ENCODE measurements at regions not wholly inside any gene's neighbourhood (a gene's known extent, or its start where the extent isn't known, plus 50 kb on each side); places are given as distances from the start of the nearest gene placed in this dataset.

- H3K9me3 ChIP-seq (ENCODE audit: insufficient read depth, low read length): no peaks in the 10 kb centered on the region
- no peaks in the 10 kb centered on the region for H3K27me3 ChIP-seq (ENCODE audit: low read length)
- no peaks in the 10 kb centered on the region for H3K9me2 ChIP-seq (replicated peaks; ENCODE audit: insufficient read depth, low read length)
- TF ChIP-seq EZH2phosphoT487 (conservative IDR thresholded peaks at IDR 0.05; ENCODE audit: low read length) (no peak), CTCF (IDR thresholded peaks at IDR 0.05; ENCODE audit: insufficient read depth, low read length, poor library complexity, severe bottlenecking) (no peak)
- no peak overlapping the region for H3K9ac ChIP-seq (ENCODE audit: low read length)
- no peak overlapping the region for H3K4me3 ChIP-seq (ENCODE audit: insufficient read depth, low read length, poor library complexity, severe bottlenecking)
- H3F3A ChIP-seq (ENCODE audit: insufficient read depth): no peaks in the 10 kb centered on the region
- H2AFZ ChIP-seq (ENCODE audit: low read depth, low read length, severe bottlenecking): no peak overlapping the region
- no peaks in the 10 kb centered on the region for H3K79me2 ChIP-seq (ENCODE audit: insufficient read depth, low read length)
- no peak overlapping the region for H3K4me2 ChIP-seq (ENCODE audit: low read depth, low read length, poor library complexity, severe bottlenecking)
- H3K27ac ChIP-seq (ENCODE audit: low read depth, low read length): no peak overlapping the region
- H3K36me3 ChIP-seq (ENCODE audit: low read length): no peaks in the 10 kb centered on the region
- H4K20me1 ChIP-seq (ENCODE audit: low read depth, low read length): no peaks in the 10 kb centered on the region
These were observed 2874.1 kb upstream of the PCDH20 start for GRCh38 chr13:64289702-64290101.

DNA sequence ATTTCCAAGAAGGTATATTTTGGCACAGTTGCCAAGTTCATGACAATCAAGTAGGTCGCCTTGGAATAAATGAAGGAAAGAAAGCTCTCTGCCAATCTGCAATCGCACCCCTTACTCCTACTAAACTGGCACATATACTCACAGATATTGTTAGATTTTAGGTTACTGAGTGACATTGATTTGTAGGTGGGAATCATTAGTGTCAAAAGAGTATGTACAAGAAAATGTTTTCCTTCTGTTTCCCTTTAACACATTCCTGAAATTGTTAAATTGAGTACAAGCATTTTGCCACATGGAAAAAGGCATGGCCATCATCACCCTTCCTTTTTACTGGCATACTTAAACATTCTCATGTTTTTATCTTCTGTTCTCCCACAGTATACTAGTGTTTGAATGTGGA lies 2868.3 kb upstream of the PCDH20 start:
- no peaks in the 10 kb centered on the region for H3F3A ChIP-seq (ENCODE audit: insufficient read depth)
- H3K79me2 ChIP-seq (ENCODE audit: insufficient read depth, low read length): no peaks in the 10 kb centered on the region
- H3K36me3 ChIP-seq (ENCODE audit: low read length): no peaks in the 10 kb centered on the region
- H2AFZ ChIP-seq (ENCODE audit: low read depth, low read length, severe bottlenecking): no peak overlapping the region
- H3K9me3 ChIP-seq (ENCODE audit: insufficient read depth, low read length): 0 out of 2 replicates have a peak, but pooled peaks cover 5% of the 10 kb centered on the region
- no peak overlapping the region for H3K27ac ChIP-seq (ENCODE audit: low read depth, low read length)
- H4K20me1 ChIP-seq (ENCODE audit: low read depth, low read length): no peaks in the 10 kb centered on the region
- H3K4me3 ChIP-seq (ENCODE audit: insufficient read depth, low read length, poor library complexity, severe bottlenecking): no peak overlapping the region
- TF ChIP-seq EZH2phosphoT487 (conservative IDR thresholded peaks at IDR 0.05; ENCODE audit: low read length) (no peak), CTCF (IDR thresholded peaks at IDR 0.05; ENCODE audit: insufficient read depth, low read length, poor library complexity, severe bottlenecking) (no peak)
- no peak overlapping the region for H3K4me2 ChIP-seq (ENCODE audit: low read depth, low read length, poor library complexity, severe bottlenecking)
- H3K9ac ChIP-seq (ENCODE audit: low read length): no peak overlapping the region
- H3K9me2 ChIP-seq (replicated peaks; ENCODE audit: insufficient read depth, low read length): no peaks in the 10 kb centered on the region
- no peaks in the 10 kb centered on the region for H3K27me3 ChIP-seq (ENCODE audit: low read length)

DNA sequence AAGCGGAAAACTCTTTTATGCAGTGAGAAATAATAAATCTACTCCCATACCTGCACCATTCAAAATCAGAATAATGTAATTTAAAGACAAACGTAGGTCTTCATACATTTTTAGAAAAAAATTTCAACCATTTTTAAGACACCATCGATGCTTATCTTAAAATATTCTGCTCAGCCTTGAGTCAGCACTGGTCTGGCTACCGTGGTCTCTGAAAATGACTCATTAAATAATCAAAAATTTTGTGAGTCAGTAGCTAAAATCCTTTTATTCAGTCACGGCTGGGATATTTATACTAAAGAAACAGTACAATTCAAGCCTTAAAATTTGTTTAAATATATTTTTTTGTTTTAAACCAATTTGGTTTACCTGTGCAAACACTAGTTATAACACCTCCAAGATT lies 2862.8 kb upstream of the PCDH20 start:
- Histone ChIP-seq H3K9me3 (ENCODE audit: insufficient read depth, low read length) (peaks cover 14% of the 10 kb centered on the region; the same call in 1 of the 2 replicates), H3K36me3 (ENCODE audit: low read length) (no peaks in the 10 kb centered on the region), H3K4me2 (ENCODE audit: low read depth, low read length, poor library complexity, severe bottlenecking) (no peak overlapping the region), H3K4me3 (ENCODE audit: insufficient read depth, low read length, poor library complexity, severe bottlenecking) (no peak overlapping the region), H3K27me3 (ENCODE audit: low read length) (no peaks in the 10 kb centered on the region), H3F3A (ENCODE audit: insufficient read depth) (no peaks in the 10 kb centered on the region), H3K79me2 (ENCODE audit: insufficient read depth, low read length) (no peaks in the 10 kb centered on the region), H3K9me2 (replicated peaks; ENCODE audit: insufficient read depth, low read length) (no peaks in the 10 kb centered on the region), H3K27ac (ENCODE audit: low read depth, low read length) (no peak overlapping the region), H3K9ac (ENCODE audit: low read length) (no peak overlapping the region), H2AFZ (ENCODE audit: low read depth, low read length, severe bottlenecking) (peak overlapping the region; percentile 56), H4K20me1 (ENCODE audit: low read depth, low read length) (no peaks in the 10 kb centered on the region)
- TF ChIP-seq EZH2phosphoT487 (conservative IDR thresholded peaks at IDR 0.05; ENCODE audit: low read length): no peak
- TF ChIP-seq CTCF (IDR thresholded peaks at IDR 0.05; ENCODE audit: insufficient read depth, low read length, poor library complexity, severe bottlenecking): no peak

Data from SU-DHL-6 (cell line).